GM19395 (cell line): ENCODE measurements at regions not wholly inside any gene's neighbourhood (a gene's known extent, or its start where the extent isn't known, plus 50 kb on each side); places are given as distances from the start of the nearest gene placed in this dataset.
"Not testable (repeated sequence)": the region's sequence is repeated elsewhere in the genome, so short reads cannot be mapped to it uniquely, and the experiment has no call there.

Source experiments
- ATAC-seq: cut with Tn5 transposase; IDR thresholded peaks from one replicate; pipeline ENCODE4 v1.9.1; 2021; ENCODE audit warnings: mild to moderate bottlenecking, moderate library complexity; ENCODE audit not compliant: unreplicated experiment

- no peak for ATAC-seq
These were observed 248.0 kb upstream of the FZD8 start for GRCh38 chr10:35889971-35890675.

GRCh38 chr10:35889226-35889625, 247.1 kb upstream of the FZD8 start:
- ATAC-seq = no peak

DNA sequence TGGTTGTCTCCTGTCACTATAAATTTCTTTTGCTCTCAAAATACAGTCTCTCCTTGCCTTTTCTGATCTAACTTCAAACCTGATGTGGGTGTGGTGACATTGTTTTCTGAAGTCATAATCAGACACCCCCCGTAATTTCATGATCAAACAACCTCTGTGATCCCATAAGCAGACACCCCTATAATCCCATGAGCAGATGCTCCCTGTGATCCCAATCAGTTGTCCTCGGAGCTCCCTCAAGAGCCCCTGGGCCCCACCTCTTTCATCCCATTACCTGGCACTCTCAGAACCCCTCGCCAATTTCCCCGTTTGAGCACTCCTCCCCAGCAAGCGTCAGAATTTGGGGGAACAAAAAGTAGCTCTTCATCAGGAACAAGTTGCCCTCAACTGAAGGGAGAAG, 246.3 kb upstream of the FZD8 start:
- no peak for ATAC-seq

GRCh38 chr10:35887685-35888084, 245.6 kb upstream of the FZD8 start:
- ATAC-seq = no peak

GRCh38 chr10:35885076-35885475, 243.0 kb upstream of the FZD8 start:
- no peak for ATAC-seq

- ATAC-seq = no peak
These were observed 242.6 kb upstream of the FZD8 start for GRCh38 chr10:35884657-35885071.

- no peak for ATAC-seq
These were observed 240.5 kb upstream of the FZD8 start for GRCh38 chr10:35882422-35883150.

GRCh38 chr10:35881320-35881719, 239.2 kb upstream of the FZD8 start:
- ATAC-seq = no peak

- ATAC-seq = no peak
These were observed 234.2 kb upstream of the FZD8 start for GRCh38 chr10:35876248-35876647.

GRCh38 chr10:35875016-35875676, 233.1 kb upstream of the FZD8 start:
- no peak for ATAC-seq

- ATAC-seq = no peak
These were observed 232.4 kb upstream of the FZD8 start for GRCh38 chr10:35874311-35875015.

GRCh38 chr10:35872671-35873070, 230.6 kb upstream of the FZD8 start:
- ATAC-seq = no peak

DNA sequence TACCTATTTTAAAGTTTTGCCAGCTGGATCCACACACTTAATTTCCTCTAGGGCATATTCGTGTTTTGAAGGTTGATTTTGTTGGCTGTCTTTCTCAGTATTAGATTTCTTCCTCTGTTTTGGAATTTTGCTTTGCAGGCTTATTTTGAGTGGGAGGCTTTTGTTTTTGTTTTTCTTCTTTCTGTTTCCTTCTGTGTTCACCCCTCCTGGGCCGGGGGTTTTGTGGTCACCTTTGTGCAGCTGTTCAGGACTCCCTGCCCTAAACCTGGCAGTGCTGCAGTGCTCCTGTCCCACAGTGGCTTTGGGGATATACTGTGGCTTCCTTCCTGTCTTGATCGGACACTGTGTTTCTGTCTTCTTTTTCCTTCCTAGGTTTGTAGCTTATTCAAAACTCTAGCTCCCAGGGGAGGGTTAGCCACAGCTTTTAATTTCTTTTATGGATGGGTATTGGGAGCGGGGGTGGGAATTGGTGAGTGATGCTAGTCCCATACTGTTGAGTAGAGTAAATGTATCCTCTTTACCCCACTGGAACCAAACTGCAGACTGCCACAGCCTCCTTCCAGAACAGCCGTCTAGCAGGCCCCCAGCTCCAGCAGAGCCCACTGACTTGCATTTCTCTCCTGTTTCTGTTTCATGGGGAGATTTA, 228.7 kb upstream of the FZD8 start:
- ATAC-seq = no peak

DNA sequence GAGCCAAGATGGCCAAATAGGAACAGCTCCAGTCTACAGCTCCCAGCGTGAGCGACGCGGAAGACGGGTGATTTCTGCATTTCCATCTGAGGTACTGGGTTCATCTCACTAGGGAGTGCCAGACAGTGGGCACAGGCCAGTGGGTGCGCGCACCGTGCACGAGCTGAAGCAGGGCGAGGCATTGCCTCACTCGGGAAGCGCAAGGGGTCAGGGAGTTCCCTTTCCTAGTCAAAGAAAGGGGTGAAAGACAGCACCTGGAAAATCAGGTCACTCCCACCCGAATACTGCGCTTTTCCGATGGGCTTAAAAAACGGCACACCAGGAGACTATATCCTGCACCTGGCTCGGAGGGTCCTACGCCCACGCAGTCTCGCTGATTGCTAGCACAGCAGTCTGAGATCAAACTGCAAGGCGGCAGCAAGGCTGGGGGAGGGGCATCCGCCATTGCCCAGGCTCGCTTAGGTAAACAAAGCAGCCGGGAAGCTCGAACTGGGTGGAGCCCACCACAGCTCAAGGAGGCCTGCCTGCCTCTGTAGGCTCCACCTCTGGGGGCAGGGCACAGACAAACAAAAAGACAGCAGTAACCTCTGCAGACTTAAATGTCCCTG, 216.7 kb upstream of the FZD8 start:
- ATAC-seq = not testable (repeated sequence)

DNA sequence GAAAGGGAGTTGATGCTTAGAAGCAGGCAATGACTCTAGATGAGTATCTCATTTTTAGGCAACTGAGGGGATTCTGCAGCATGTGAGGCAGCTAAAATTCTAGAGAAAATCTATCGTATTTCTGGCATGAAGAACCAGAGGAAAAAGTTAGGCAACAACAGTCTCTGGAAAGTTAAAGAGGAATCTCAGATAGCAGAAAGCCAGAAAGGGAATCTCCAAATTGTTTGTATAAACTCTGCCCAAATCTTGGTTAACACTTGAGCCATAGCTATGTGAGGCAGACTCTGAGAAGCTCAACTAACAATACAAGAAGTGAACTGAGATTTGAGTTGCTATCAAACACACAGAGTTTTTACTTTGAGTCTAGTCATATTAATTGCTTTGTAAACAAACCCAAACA, 215.8 kb upstream of the FZD8 start:
- no peak for ATAC-seq

- ATAC-seq = no peak
These were observed 213.3 kb upstream of the FZD8 start for GRCh38 chr10:35855155-35855947.

DNA sequence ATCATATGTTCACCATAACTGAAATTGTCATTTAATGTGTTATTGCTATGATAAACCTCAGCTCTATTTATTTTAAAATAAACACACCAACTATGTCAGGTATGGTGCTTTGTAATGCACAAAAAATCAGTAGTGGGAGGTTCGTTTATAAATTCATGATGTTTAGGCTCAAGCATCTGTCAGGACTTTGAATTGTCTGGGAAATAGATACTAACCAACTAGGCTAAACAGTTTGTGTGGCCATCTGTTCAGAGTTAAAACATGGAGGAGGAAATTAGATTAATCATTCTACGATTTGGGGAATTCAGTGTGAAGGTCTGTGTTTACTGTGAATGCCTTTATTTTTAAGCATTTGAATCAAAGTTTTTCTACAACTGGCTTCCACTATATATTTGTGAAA, 212.6 kb upstream of the FZD8 start:
- no peak for ATAC-seq

GRCh38 chr10:35852721-35853120, 210.6 kb upstream of the FZD8 start:
- ATAC-seq = no peak

DNA sequence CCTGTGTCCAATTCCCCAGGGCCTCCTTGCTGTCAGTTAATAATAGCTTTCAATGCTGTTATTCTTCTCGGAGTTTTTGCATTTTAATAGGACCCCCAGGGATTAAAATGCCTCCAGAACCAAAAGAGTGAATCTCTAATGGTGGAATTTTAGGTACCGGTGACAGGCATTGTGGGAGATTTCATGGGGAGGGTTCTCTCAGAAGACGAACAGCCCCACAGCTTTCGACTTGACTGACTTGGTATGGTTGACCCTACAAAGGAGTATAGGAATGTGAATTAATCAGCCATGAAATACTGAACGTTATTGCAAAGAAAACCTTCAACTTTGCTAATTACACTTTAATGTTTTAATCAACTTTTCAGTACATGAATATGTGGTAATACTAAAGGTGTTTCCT, 206.3 kb upstream of the FZD8 start:
- no peak for ATAC-seq

DNA sequence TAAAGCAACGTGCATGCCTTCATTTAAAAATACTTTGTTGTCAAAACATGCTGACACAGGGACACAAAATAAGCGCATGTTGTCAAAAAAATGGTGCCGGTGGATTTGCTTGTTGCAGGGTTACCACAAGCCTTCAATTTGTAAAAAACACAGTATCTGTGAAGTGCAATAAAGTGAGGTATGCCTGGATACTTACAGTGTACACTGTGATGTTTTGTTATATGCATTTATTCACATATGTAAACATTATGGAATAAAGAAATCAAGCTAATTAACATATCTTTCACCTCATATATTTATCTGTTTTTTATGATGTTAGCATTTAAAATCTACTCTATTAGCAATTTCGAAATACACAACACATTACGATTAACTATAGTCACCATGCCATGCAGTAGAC, 202.6 kb upstream of the FZD8 start:
- no peak for ATAC-seq
